ACC112 (cell line): ENCODE measurements at regions not wholly inside any gene's neighbourhood (a gene's known extent, or its start where the extent isn't known, plus 50 kb on each side); places are given as distances from the start of the nearest gene placed in this dataset.

ENCODE experiments used
- H2AFZ ChIP-seq: fragments of 200-600 bp; sonication (generic); one replicate; pipeline ENCODE4 v1.6.0; 2017; ENCODE audit warnings: antibody characterized with exemption, low read length; ENCODE audit not compliant: unreplicated experiment
- H3K27ac ChIP-seq: fragments of 200-600 bp; sonication (generic); 2 replicates; pipeline ENCODE4 v1.5.1; 2014; ENCODE audit warnings: low read depth, mild to moderate bottlenecking, antibody characterized with exemption, low read length, moderate library complexity
- H3K27me3 ChIP-seq: fragments of 200-600 bp; sonication (generic); 2 replicates; pipeline ENCODE4 v1.6.1; 2014; ENCODE audit warnings: mild to moderate bottlenecking, antibody characterized with exemption, low read length, moderate library complexity, mixed read lengths; ENCODE audit not compliant: insufficient read depth
- H3K36me3 ChIP-seq: fragments of 200-600 bp; sonication (generic); 2 replicates; pipeline ENCODE4 v1.6.1; 2016; ENCODE audit warnings: mild to moderate bottlenecking, antibody characterized with exemption, low read length, moderate library complexity, mixed read lengths; ENCODE audit not compliant: insufficient read depth
- H3K4me1 ChIP-seq: fragments of 200-600 bp; sonication (generic); one replicate; pipeline ENCODE4 v1.6.1; 2016; ENCODE audit warnings: low read length, mixed read lengths; ENCODE audit not compliant: insufficient read depth, unreplicated experiment, control insufficient read depth
- H3K4me3 ChIP-seq: fragments of 200-600 bp; sonication (generic); 2 replicates; pipeline ENCODE4 v1.5.1; 2014; ENCODE audit warnings: mild to moderate bottlenecking, low read depth, low read length
- H3K79me2 ChIP-seq: fragments of 200-600 bp; sonication (generic); one replicate; pipeline ENCODE4 v1.6.0; 2016; ENCODE audit warnings: low read length; ENCODE audit not compliant: control insufficient read depth, unreplicated experiment, insufficient read depth

DNA sequence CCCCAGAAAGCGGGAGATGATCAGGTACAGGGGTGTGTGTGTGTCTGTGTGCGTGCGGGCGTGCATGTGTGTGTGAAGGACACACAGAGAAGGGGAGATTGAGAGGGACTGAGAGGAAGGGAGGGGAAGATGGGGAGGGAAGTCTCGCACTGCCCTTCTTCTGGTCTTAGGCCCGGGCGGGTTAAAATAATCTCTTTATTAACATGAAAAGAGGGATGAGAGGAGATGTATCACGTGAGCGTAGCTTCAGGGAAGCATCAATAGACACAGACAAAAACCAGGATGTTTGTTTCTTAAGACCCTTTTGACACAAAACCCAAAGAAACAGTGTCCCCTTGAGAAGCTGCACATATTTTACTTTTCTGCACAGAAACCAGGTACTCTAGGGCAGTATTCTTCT, 347.3 kb downstream of the BRD1 start:
- H3K4me1 ChIP-seq = no peaks in the 10 kb centered on the region
- H3K4me3 ChIP-seq = no peak overlapping the region
- no peaks in the 10 kb centered on the region for H3K27me3 ChIP-seq
- no peaks in the 10 kb centered on the region for H3K36me3 ChIP-seq
- no peak overlapping the region for H3K27ac ChIP-seq
- no peaks in the 10 kb centered on the region for H3K79me2 ChIP-seq
- H2AFZ ChIP-seq = no peak overlapping the region

DNA sequence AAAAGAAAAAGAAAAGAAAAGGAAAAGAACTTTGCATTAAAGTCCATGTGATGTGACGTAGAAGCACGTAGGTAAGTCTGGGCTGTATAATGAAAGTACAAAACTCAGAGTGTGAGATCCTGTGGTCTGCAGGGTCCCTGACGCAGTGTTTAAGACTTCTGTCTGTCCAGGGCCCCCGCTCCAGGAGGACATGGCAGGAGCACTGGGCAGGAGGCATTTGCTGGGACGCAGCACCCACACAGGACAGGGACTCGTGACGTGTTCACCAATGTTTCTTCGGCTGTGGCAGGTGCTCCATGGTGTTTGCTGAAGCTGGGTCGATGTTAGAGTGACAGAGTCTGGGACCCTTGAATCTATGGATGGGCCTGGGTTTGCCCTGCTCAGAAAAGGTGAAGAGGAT, 348.1 kb downstream of the BRD1 start:
- no peak overlapping the region for H3K4me3 ChIP-seq
- no peaks in the 10 kb centered on the region for H3K27me3 ChIP-seq
- no peaks in the 10 kb centered on the region for H3K36me3 ChIP-seq
- no peaks in the 10 kb centered on the region for H3K4me1 ChIP-seq
- H2AFZ ChIP-seq = no peak overlapping the region
- H3K27ac ChIP-seq = no peak overlapping the region
- H3K79me2 ChIP-seq = no peaks in the 10 kb centered on the region

DNA sequence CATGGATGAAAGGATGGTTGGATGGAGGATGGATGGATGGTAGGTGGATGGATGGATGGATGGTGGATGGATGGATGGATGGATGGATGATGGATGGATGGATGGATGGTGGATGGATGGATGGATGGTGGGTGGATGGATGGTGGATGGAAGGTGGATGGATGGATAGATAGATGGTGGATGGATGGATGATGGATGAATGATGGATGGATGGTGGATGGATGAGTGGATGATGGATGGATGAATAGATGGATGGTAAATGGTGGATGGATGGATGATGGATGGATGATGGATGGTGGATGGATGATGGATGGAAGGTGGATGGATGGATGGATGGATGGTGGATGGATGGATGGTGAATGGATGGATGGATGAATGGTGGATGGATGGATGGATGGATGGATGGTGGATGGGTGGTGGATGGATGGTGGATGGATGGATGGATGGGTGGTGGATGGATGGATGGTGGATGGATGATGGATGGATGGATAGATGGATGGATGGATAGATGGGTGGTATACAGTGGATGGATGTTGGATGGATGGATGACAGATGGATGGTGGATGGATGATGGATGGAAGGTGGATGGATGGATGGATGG, 350.8 kb downstream of the BRD1 start:
- Histone ChIP-seq H2AFZ (no peak overlapping the region), H3K36me3 (no peaks in the 10 kb centered on the region), H3K27me3 (no peaks in the 10 kb centered on the region), H3K4me1 (no peaks in the 10 kb centered on the region), H3K27ac (no peak overlapping the region), H3K4me3 (no peak overlapping the region), H3K79me2 (no peaks in the 10 kb centered on the region)

DNA sequence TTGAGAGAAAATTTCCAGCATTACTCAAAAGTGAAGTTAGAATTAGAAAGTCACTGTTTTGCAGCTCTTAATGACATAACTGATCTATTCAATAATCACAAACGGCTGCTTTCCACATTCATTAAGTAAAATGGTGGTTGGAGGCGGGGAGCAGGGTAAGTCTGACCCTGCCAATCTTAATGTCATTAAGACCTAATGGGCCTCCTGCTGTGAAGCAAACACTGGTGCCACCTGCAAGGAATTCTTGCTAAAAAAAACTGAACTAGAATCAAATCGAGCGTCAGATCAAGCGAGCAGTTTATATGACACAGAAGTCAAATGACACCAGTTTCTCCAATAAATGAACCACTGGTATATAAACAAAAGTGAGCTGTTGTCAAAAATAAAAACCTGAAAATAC, 351.5 kb downstream of the BRD1 start:
- Histone ChIP-seq H3K4me1 (no peaks in the 10 kb centered on the region), H3K4me3 (no peak overlapping the region), H2AFZ (no peak overlapping the region), H3K27ac (no peak overlapping the region), H3K79me2 (no peaks in the 10 kb centered on the region), H3K27me3 (no peaks in the 10 kb centered on the region), H3K36me3 (no peaks in the 10 kb centered on the region)

DNA sequence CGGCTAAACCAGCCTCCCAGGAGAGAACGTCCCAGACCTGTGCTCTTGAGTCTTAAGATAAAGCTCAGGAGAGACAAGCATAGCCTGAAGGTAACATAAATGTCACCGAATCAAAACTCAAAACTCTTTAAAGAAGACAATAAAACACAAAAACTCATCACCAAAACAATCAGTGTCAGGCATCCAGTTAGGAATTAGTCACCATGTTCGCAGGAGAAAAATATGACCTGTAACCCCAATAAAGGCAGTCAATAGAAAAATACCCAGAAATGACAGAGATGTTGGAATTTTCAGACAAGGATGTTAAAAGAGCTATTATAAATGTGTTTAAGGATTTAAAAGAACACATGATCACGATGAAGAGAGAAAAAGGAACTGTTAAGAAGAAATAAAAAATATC, 352.4 kb downstream of the BRD1 start:
- Histone ChIP-seq H3K27me3 (no peaks in the 10 kb centered on the region), H3K27ac (no peak overlapping the region), H3K4me1 (no peaks in the 10 kb centered on the region), H3K79me2 (no peaks in the 10 kb centered on the region), H2AFZ (no peak overlapping the region), H3K36me3 (no peaks in the 10 kb centered on the region), H3K4me3 (no peak overlapping the region)

DNA sequence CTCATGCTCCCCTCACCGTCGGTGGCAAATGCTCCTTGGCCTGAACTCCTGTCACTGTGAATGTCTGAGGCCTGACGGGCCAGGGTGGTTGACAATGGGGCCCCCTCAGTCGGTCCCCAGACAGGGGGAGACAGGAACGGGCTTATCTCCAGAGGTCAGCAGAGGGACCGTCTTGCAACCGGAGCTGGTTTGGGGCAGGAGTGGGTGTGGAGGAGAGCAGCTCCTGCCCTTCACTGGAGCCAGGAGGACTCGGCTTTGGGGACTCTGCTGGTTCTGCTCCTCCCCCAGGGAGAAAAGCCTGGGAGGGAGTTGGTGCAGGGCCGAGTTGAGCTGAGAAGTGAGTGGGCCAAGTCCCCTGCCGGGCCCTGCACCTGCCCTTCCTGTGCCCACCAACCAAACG, 354.4 kb downstream of the BRD1 start:
- Histone ChIP-seq H3K4me3 (no peak overlapping the region), H3K36me3 (no peaks in the 10 kb centered on the region), H3K27me3 (no peaks in the 10 kb centered on the region)

DNA sequence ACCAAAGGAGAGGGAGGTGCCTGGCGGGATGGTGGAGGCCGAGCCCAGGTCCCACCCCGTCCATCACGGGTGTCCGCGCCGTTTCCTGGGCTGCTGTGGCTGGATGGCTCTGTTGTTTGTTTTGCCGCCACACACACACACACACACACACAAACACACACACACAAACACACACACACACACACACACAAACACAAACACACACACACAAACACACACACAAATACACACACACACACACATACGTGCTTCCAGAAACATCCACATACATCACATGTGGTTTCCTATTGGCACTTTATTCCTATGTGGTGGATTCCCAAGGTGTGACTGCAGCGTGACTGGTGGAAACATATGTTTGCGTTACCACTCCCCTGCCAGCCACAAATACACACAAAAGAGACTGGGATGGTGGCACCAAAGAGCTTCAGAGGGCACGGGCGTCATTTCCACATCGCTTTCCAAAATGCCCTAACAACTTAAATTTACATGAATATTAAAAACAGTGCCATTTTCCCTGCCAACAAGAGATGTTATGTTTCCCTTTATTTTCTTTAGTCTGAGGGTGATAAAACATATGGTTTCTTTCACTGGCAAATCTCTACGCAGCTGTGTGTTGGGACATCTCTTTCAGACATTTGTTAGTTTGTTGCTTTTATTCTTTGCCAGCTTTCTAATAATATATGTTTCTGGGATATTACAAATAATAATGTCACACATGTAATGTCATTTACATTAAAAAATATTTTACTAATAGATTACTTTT, 356.8 kb downstream of the BRD1 start:
- Histone ChIP-seq H3K4me3 (no peak overlapping the region), H3K27me3 (no peaks in the 10 kb centered on the region)

More for the DNA sequence above, 354.4 kb downstream of the BRD1 start:
- no peaks in the 10 kb centered on the region for H3K79me2 ChIP-seq
- no peak overlapping the region for H3K27ac ChIP-seq
- no peaks in the 10 kb centered on the region for H3K4me1 ChIP-seq
- no peak overlapping the region for H2AFZ ChIP-seq

DNA sequence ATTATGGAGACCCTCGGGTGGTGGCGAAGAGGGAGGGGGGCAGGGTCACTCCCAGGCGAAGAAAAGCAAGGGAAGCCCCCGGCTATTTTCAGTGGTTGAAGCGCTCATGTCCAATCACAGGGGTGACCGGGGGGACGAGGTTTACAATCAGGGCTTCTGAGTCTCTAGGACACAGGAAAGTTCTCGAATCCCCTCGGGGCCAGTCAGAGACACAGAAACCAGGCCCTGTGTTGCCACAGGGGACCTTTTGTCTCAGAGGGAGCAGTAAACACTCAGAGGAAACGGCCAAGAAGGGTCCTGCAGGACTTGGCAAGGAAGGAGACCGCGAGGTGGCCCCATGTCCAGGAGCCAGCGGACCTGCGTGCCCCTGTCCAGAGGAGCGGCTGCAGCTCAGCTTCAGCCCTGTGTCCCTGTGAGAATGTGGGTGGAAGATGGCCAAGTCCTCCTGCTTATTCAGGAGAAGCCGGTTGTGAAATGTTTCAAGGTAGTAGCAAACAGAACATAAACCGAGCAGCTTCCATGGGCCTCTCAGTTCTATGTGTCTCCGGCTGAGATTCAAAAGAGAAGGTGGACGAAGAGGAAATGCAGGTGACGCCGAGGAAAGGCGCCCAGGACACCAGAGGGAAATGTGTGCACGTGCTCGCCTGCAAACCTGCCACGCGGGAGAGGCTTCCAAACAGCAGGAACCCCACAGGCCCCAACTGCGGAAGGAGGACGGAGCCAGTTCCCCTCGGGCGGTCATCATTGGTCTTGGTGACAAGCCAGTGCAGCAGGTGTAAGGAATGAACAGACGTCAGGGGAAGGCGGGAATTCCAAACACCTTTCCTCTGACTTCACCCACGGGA, 357.6 kb downstream of the BRD1 start:
- Histone ChIP-seq H3K36me3 (no peaks in the 10 kb centered on the region), H3K79me2 (no peaks in the 10 kb centered on the region), H3K27ac (no peak overlapping the region), H2AFZ (no peak overlapping the region), H3K4me3 (no peak overlapping the region), H3K4me1 (no peaks in the 10 kb centered on the region), H3K27me3 (no peaks in the 10 kb centered on the region)

More for the DNA sequence above, 356.8 kb downstream of the BRD1 start:
- Histone ChIP-seq H3K27ac (no peak overlapping the region), H3K36me3 (no peaks in the 10 kb centered on the region), H2AFZ (no peak overlapping the region), H3K79me2 (no peaks in the 10 kb centered on the region), H3K4me1 (no peaks in the 10 kb centered on the region)

DNA sequence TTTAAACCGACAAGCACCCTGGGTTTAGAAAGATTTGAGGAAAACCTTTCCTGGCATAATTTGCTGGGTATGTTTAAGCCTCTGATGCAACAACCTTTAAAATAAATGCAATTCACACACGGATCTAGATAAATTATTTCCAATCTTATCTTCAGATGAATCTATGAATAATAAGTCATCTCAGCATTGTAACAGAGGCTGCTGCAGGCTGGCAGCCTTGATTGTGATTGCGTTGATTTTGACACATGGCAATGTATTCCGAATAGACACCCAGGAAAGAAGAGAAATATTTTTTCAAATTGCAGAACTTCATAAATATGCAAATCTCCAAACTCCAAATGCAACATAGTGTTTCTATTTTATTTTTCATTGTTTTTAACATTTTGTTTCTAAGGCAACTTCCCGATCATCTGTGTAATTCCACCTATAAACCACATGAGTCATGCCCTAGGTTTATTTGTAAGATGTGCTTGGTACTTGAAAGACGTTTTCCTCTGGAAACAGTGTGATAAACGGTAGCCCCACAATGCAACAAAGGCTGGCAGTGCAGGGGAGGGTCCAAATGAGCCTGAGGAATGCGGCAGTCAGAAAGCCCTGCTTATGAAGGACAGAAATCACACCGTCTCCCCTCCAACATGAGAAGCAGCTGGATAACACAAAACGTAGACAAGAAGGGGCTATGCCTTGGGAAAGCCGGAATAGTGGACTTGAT, 359.0 kb downstream of the BRD1 start:
- Histone ChIP-seq H3K79me2 (no peaks in the 10 kb centered on the region), H3K36me3 (no peaks in the 10 kb centered on the region), H3K4me1 (no peaks in the 10 kb centered on the region), H3K4me3 (no peak overlapping the region), H3K27me3 (no peaks in the 10 kb centered on the region), H2AFZ (no peak overlapping the region), H3K27ac (no peak overlapping the region)

DNA sequence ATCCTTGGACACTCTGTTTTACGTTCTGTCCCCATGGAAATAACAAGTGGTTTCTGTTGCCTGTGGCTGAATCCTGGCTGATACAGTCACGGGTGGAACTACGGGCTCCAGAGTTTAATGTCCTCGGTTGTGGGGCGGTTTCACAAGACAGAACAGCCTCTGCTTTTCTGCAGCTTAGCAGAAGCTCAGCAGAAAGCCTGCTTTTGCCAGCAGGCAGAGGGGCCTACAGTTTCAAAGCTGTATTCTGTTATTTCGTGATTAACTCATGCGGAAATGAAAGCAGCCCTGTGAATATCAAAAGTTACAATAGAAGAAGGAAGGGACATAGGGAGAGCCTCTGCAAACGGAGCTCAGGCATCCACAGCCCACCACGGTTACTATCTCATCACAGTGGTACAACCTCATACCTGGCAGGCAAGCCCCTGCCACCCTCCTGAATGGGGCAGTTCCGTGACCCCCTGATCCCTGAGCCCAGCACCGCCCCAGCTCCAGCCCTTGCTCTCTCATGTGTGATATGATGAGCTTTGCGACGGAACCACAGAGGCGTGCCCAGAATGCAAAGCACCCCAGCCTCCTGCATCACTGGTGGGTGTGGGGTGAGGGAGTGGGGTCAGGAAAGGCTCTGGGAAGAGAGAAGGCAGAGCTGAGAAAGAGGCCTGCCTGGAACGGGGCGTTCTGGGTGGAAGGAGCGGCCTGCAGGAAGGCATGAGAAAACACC, 360.6 kb downstream of the BRD1 start:
- Histone ChIP-seq H3K27ac (no peak overlapping the region), H3K36me3 (no peaks in the 10 kb centered on the region), H3K4me3 (no peak overlapping the region), H2AFZ (no peak overlapping the region), H3K4me1 (no peaks in the 10 kb centered on the region), H3K79me2 (no peaks in the 10 kb centered on the region), H3K27me3 (no peaks in the 10 kb centered on the region)
